Osteoblast (primary cell): ENCODE measurements at regions not wholly inside any gene's neighbourhood (a gene's known extent, or its start where the extent isn't known, plus 50 kb on each side); places are given as distances from the start of the nearest gene placed in this dataset.

ENCODE experiments used
- DNase-seq: peaks from one replicate; pipeline ENCODE4 v3.0.0; 2011; ENCODE audit warnings: low spot score, mixed read lengths; ENCODE audit not compliant: insufficient read length; ENCODE audit errors: missing footprints
- H2AFZ ChIP-seq: 2 replicates; pipeline ENCODE4 v1.6.0; 2011; ENCODE audit warnings: mild to moderate bottlenecking, low read length
- H3K27ac ChIP-seq: 2 replicates; pipeline ENCODE4 v1.5.1; 2011; ENCODE audit warnings: mild to moderate bottlenecking, low read depth, low read length, moderate library complexity
- H3K27me3 ChIP-seq: 2 replicates; pipeline ENCODE4 v1.6.0; 2012; ENCODE audit warnings: mild to moderate bottlenecking, control low read depth, inconsistent platforms, low read length, moderate library complexity; ENCODE audit not compliant: insufficient read depth
- H3K36me3 ChIP-seq: 2 replicates; pipeline ENCODE4 v1.5.1; 2011; ENCODE audit warnings: mild to moderate bottlenecking, low read length, control low read depth, moderate library complexity; ENCODE audit not compliant: insufficient read depth
- H3K4me1 ChIP-seq: 2 replicates; pipeline ENCODE4 v1.5.1; 2011; ENCODE audit warnings: mild to moderate bottlenecking, low read length, control low read depth, moderate library complexity; ENCODE audit not compliant: insufficient read depth
- H3K4me2 ChIP-seq: 2 replicates; pipeline ENCODE4 v1.6.0; 2011; ENCODE audit warnings: mild to moderate bottlenecking, low read length; ENCODE audit not compliant: insufficient read depth
- H3K4me3 ChIP-seq: fragments of 200-600 bp; sonication (generic); 3 replicates; pipeline ENCODE4 v1.5.1; 2012; ENCODE audit warnings: mild to moderate bottlenecking, low read length, inconsistent platforms; ENCODE audit not compliant: insufficient read depth
- H3K79me2 ChIP-seq: 2 replicates; pipeline ENCODE4 v1.6.0; 2012; ENCODE audit warnings: mild to moderate bottlenecking, low read length, control low read depth, inconsistent platforms; ENCODE audit not compliant: insufficient read depth
- H3K9me3 ChIP-seq: 2 replicates; pipeline ENCODE4 v1.5.1; 2011; ENCODE audit warnings: low read depth, low read length, control low read depth
- H4K20me1 ChIP-seq: 2 replicates; pipeline ENCODE4 v1.6.0; 2012; ENCODE audit warnings: mild to moderate bottlenecking, low read length, control low read depth; ENCODE audit not compliant: insufficient read depth
- TF ChIP-seq, protein P1 (sequence below): IDR thresholded peaks from 2 replicates; pipeline ENCODE4 v1.5.1; 2011; ENCODE audit warnings: mild to moderate bottlenecking, low read depth, low read length, moderate library complexity; ENCODE audit errors: extremely low read depth

GRCh38 chr17:73921306-73921705 lies 277.1 kb upstream of the SDK2 start:
- Histone ChIP-seq H3K4me2 (no peak overlapping the region), H3K4me3 (no peak overlapping the region), H3K27me3 (no peaks in the 10 kb centered on the region), H3K9me3 (no peaks in the 10 kb centered on the region), H3K4me1 (no peaks in the 10 kb centered on the region), H3K36me3 (no peaks in the 10 kb centered on the region), H2AFZ (no peak overlapping the region), H3K27ac (no peak overlapping the region), H3K79me2 (no peaks in the 10 kb centered on the region), H4K20me1 (no peaks in the 10 kb centered on the region)
- TF ChIP-seq, protein P1, sequence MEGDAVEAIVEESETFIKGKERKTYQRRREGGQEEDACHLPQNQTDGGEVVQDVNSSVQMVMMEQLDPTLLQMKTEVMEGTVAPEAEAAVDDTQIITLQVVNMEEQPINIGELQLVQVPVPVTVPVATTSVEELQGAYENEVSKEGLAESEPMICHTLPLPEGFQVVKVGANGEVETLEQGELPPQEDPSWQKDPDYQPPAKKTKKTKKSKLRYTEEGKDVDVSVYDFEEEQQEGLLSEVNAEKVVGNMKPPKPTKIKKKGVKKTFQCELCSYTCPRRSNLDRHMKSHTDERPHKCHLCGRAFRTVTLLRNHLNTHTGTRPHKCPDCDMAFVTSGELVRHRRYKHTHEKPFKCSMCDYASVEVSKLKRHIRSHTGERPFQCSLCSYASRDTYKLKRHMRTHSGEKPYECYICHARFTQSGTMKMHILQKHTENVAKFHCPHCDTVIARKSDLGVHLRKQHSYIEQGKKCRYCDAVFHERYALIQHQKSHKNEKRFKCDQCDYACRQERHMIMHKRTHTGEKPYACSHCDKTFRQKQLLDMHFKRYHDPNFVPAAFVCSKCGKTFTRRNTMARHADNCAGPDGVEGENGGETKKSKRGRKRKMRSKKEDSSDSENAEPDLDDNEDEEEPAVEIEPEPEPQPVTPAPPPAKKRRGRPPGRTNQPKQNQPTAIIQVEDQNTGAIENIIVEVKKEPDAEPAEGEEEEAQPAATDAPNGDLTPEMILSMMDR: no peak
- DNase-seq: no peak

DNA sequence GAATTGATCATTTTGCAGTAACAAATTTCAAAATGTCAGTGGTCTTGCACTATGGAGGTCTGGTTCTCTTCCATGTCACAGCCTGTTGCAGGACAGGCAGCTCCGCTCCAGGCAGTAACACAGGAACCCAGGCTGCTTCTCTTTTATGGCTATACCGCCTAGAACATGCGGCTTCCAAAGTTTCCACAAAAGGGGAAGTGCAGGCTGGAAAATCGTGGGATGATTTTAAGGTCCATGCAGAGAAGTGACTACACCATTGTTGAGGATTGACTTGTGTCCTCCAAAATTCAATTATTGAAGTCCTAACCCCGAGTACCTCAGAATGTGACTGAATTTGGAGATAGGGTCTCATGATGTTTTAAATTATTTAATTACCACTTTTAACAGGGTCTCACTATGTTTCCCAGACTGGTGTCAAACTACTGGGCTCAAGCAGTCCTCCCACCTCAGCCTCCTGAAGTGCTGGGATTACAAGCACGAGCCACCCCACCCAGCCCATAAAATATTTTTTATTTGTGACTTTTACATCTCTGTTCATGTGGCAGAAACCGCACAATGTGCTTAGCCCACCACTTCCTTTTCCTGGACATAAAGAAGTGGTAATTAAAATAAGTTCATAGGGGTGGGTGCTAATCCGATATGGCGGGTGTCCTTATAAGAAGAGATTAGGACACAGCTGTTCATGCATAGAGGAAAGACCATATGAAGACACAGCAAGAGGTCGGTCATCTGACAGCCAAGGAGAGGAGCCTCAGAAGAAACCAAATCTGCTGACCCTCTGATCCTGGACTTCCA lies 279.2 kb upstream of the RPL38 start:
- no peak overlapping the region for H2AFZ ChIP-seq

DNA sequence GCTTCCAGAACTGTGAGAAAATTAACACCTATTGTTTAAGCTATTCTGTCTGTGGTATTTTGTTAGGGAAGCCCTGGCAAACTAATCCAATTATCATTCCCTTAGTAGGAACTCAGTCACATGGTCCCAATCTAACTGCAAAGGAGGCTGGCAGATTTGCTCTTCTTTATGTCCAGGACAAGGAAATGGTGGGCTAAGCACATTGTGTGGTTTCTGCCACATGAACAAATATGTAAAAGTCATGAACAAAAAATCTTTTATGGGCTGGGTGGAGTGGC lies 278.6 kb upstream of the RPL38 start:
- Histone ChIP-seq H4K20me1 (no peaks in the 10 kb centered on the region), H3K27ac (no peak overlapping the region), H3K9me3 (no peaks in the 10 kb centered on the region), H3K4me3 (no peak overlapping the region), H3K4me1 (no peaks in the 10 kb centered on the region), H3K4me2 (no peak overlapping the region), H3K36me3 (no peaks in the 10 kb centered on the region), H2AFZ (no peak overlapping the region), H3K27me3 (no peaks in the 10 kb centered on the region), H3K79me2 (no peaks in the 10 kb centered on the region)
- TF ChIP-seq, protein P1: no peak
- DNase-seq: no peak

More for the DNA sequence above, 279.2 kb upstream of the RPL38 start:
- H4K20me1 ChIP-seq: no peaks in the 10 kb centered on the region
- no peak for DNase-seq
- H3K4me2 ChIP-seq: no peak overlapping the region
- no peak overlapping the region for H3K4me3 ChIP-seq
- no peaks in the 10 kb centered on the region for H3K4me1 ChIP-seq
- no peaks in the 10 kb centered on the region for H3K9me3 ChIP-seq
- H3K27ac ChIP-seq: no peak overlapping the region
- TF ChIP-seq, protein P1: no peak
- no peaks in the 10 kb centered on the region for H3K79me2 ChIP-seq
- H3K36me3 ChIP-seq: no peaks in the 10 kb centered on the region
- no peaks in the 10 kb centered on the region for H3K27me3 ChIP-seq

DNA sequence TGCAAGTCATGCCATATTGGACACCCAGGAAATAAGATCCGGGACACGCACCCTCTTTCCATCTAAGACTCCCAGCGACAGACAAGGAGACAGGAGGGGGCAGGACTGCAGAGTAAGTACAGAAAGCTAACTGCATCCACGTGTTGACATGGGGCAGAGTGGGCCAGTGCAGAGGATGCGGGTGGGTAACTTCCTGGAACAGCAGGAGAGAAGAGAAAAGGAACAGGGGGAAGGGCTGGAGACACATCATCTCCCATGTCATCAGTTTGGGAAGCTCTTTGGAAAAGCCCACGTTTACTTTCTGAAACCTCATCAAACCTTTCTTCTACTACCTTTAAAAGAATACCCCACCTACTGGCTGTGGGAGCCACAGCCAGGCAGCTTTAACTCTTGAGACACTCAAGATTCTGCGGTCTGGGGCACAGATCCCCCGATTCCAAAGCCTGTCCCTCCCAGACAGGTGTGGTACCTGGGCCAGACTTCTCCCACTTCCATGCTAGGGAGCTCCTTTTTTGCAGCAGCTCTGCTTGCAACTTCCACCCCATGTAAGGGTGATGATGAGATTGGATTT lies 273.5 kb upstream of the RPL38 start:
- Histone ChIP-seq H3K27ac (no peak overlapping the region), H3K4me2 (no peak overlapping the region), H3K79me2 (no peaks in the 10 kb centered on the region), H3K4me3 (no peak overlapping the region), H3K27me3 (no peaks in the 10 kb centered on the region), H3K4me1 (no peaks in the 10 kb centered on the region), H3K9me3 (no peaks in the 10 kb centered on the region), H4K20me1 (no peaks in the 10 kb centered on the region), H2AFZ (no peak overlapping the region), H3K36me3 (no peaks in the 10 kb centered on the region)
- DNase-seq: no peak
- TF ChIP-seq, protein P1: no peak
